ENCODE measurements at regions not wholly inside any gene's neighbourhood (a gene's known extent, or its start where the extent isn't known, plus 50 kb on each side); places are given as distances from the start of the nearest gene placed in this dataset.

DNA sequence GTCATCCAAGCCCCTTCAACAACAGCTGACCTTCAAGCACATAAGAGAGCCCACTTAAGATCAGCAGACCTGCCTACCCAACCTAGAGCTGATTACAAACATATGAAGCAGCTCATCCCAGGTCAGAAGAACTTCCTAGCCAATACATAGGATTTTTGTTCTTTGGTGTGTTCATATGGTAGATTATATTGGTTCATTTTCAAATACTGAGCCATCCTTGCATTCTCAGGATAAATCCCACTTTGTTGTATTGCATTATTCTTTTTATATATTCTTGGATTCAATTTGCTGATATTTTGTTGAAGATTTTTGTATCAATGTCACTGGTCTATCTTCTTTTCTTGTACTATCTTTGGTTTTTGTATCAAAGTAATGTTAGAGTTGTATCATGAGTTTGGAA, 107.3 kb upstream of the STT3B start:
- TF ChIP-seq CTCF (IDR thresholded peaks at IDR 0.05) (no peak), POLR2A (IDR thresholded peaks at IDR 0.05) (no peak)
